ENCODE measurements at regions not wholly inside any gene's neighbourhood (a gene's known extent, or its start where the extent isn't known, plus 50 kb on each side); places are given as distances from the start of the nearest gene placed in this dataset.

DNA sequence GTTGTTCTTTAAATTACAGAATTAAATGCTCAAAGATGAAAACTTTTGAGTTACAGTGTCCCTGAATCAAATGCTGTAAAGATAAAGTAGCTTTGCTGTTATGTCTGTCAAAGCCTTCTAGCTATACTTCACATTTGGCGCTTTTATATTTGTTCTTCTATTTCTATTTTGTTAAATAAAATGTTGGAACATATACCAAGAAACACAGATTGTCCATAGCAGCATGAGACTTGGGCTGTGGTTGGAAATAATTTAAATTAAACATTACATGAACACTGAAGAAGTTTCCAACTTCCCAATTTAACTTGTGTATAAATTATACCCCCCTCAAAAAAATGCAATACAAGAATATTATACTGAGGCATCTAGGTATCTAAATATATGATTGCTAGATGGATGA, 249.8 kb downstream of the NR2F1-AS1 start:
- TF ChIP-seq, protein P1, sequence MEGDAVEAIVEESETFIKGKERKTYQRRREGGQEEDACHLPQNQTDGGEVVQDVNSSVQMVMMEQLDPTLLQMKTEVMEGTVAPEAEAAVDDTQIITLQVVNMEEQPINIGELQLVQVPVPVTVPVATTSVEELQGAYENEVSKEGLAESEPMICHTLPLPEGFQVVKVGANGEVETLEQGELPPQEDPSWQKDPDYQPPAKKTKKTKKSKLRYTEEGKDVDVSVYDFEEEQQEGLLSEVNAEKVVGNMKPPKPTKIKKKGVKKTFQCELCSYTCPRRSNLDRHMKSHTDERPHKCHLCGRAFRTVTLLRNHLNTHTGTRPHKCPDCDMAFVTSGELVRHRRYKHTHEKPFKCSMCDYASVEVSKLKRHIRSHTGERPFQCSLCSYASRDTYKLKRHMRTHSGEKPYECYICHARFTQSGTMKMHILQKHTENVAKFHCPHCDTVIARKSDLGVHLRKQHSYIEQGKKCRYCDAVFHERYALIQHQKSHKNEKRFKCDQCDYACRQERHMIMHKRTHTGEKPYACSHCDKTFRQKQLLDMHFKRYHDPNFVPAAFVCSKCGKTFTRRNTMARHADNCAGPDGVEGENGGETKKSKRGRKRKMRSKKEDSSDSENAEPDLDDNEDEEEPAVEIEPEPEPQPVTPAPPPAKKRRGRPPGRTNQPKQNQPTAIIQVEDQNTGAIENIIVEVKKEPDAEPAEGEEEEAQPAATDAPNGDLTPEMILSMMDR (IDR thresholded peaks at IDR 0.05; ENCODE audit: low read depth, low read length) = no peak
- no peak for DNase-seq (ENCODE audit: extremely low read depth, low read depth)

DNA sequence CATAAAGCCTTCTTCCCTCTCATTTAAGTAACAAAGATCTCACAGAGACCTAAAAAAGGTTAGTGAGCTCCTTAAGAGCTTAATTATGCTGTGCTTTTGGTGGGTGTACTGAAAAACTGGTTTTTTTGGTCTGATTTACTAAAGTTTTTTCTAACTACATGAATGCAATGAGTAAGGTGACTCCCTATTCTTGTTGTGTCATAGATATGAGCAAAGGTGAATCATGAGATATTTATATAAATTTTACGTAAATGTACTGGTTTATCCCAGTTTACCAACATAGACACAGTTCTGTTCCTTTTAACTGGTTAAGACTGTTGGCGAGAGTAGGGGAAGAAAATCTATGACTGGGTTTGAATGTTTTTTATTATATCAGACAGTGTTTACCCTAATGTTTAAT, 250.5 kb downstream of the NR2F1-AS1 start:
- DNase-seq (ENCODE audit: extremely low read depth, low read depth) = no peak
- TF ChIP-seq, protein P1 (IDR thresholded peaks at IDR 0.05; ENCODE audit: low read depth, low read length) = no peak

DNA sequence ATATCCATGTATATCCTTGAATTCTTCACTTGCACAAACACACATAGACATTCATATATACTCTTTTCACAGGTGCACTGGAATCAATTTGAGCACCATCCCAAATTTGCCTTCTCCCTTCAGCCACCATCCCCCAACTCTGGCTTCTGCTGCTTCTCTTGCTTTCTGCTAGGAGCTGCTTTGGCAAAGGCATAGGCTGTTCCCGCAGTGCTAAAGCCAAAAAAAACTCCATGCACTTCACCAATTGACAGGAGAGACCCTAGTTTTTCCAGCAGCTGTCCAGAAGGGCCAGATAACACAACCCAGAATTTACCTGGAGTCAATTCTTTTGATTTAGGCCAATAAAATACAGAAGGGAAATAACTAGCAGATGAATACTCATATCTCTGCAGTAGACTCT, 251.3 kb downstream of the NR2F1-AS1 start:
- no peak for DNase-seq (ENCODE audit: extremely low read depth, low read depth)
- TF ChIP-seq, protein P1 (IDR thresholded peaks at IDR 0.05; ENCODE audit: low read depth, low read length) = no peak

DNA sequence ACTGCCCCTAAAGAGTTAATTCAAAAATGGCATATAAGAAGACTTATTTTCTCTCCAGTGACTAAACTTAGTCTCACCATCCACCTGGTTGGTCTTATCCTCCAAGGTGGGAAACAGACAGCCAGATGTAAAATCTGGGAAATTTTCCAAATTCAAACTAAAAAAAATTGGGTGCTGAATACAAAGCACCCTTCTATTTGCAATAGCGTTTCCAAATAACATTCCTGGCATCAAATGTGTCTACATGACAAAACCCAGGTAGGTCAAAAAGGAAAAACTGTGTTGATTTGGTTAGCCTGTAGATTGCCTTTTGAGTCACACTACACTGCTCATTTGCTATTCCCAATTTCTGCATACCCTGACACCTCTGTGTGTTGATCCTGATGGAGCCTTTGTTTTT, 252.2 kb downstream of the NR2F1-AS1 start:
- TF ChIP-seq, protein P1 (IDR thresholded peaks at IDR 0.05; ENCODE audit: low read depth, low read length) = no peak
- no peak for DNase-seq (ENCODE audit: extremely low read depth, low read depth)

DNA sequence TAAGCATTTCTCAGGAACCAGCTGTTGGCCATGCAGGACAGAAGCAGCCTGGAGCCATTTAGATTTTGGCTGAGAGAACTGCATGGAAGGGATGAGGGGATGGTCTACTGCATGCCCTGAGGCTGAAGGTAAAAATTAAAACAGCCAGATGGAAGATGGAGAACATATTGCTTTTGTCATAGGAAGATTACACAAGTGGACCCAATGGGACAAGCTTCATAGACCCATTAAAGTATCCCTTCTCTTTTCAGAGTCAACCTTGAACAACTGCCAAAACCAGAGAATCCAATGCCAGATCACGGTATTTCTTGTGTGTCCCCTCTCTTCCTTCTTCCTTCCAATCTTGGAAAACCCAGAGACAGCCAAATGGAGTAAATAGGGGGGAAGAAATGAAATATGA, 253.4 kb downstream of the NR2F1-AS1 start:
- DNase-seq (ENCODE audit: extremely low read depth, low read depth) = no peak
- TF ChIP-seq, protein P1 (IDR thresholded peaks at IDR 0.05; ENCODE audit: low read depth, low read length) = no peak

DNA sequence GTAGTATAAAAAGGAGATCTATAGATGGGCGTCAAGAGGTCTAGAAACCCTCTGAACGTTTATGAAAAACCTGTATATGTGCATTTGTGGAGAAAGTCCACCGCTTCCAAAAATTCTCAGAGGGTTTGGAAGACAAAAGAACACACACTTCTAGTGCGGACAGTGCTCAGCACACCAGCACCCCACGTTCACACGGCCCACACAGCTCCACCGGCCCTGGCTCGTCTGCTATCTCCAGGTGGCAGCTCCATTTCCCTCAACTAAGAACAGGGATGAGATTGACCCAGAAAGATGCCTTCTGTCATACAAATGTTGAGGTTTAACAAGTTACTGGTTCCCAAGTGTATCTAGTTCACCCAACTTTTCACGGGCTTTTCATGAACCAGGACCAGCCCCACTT, 255.1 kb downstream of the NR2F1-AS1 start:
- TF ChIP-seq, protein P1 (IDR thresholded peaks at IDR 0.05; ENCODE audit: low read depth, low read length) = no peak
- DNase-seq (ENCODE audit: extremely low read depth, low read depth) = no peak

DNA sequence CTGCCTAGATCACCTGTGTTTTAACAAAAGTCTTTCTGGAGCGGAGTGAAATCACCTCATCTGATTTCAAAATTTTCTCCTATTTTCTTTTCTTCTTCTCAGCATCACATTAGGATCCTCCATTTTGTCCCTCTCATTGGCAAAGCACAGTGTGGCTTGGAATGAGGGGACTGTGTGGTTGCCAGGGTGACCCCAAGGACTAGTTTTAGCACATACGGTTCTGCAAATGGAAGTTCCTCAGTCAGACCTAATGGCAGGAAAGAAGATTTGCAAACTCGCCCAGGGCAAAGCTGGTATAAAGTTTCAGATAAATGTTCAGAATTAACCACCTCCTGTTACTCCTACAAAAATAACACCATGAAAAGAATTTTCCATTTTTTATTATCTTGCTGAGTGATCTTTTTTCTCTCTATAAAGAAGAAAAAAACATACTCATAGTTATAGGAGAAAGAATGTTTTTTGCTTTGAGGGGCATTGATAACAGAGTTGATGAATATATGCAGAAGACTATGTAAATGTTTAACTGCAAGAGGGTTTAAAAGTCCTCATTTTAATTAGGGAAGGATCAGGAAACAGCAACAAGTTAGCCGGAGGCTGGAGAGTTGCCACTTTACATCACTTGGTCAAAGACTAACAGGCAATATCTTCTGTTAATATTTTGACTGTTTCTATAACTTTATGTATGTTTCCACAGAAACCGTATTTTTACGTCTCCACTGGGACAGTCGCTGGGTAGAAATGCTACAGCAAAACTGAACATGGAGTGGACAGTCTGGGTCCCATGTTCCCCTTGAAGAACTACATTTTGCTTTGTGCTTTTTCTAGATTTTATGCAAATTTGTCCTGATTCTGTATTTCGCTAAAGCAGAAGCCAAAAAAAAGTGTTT, 257.8 kb downstream of the NR2F1-AS1 start:
- TF ChIP-seq, protein P1 (IDR thresholded peaks at IDR 0.05; ENCODE audit: low read depth, low read length) = no peak
- no peak for DNase-seq (ENCODE audit: extremely low read depth, low read depth)
